ENCODE measurements at regions not wholly inside any gene's neighbourhood (a gene's known extent, or its start where the extent isn't known, plus 50 kb on each side); places are given as distances from the start of the nearest gene placed in this dataset.

DNA sequence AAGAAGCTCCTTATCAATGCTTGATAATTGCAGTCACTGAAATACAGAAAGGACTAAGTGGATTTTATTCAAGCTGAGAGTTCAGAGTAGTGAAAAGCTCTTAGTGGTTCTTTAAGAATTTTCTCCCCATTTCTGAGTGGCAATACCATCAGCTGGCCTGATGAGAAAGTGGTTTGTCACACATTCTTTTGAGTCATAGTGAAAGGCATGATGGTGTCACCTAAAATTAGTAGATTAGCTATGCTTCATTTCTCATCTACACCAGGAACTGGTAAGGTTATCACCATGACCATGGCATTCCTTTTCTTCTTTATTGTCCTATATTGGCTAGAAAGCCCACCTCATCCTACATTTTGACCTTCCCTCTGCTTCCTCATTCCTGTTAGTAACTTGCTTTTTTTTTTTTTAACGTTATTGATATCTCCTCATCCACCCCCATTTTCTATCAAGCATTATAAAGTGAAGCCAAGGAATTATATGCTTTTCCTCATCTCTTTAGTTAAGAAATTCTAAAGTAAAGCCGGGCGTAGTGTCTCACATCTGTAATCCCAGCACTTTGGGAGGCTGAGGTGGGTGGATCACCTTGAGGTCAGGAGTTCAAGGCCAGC lies 67.4 kb upstream of the LOC128125822 start:
- TF ChIP-seq, protein P1, sequence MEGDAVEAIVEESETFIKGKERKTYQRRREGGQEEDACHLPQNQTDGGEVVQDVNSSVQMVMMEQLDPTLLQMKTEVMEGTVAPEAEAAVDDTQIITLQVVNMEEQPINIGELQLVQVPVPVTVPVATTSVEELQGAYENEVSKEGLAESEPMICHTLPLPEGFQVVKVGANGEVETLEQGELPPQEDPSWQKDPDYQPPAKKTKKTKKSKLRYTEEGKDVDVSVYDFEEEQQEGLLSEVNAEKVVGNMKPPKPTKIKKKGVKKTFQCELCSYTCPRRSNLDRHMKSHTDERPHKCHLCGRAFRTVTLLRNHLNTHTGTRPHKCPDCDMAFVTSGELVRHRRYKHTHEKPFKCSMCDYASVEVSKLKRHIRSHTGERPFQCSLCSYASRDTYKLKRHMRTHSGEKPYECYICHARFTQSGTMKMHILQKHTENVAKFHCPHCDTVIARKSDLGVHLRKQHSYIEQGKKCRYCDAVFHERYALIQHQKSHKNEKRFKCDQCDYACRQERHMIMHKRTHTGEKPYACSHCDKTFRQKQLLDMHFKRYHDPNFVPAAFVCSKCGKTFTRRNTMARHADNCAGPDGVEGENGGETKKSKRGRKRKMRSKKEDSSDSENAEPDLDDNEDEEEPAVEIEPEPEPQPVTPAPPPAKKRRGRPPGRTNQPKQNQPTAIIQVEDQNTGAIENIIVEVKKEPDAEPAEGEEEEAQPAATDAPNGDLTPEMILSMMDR (IDR thresholded peaks at IDR 0.05), result no peak
- TF ChIP-seq EP300 (IDR thresholded peaks at IDR 0.05; ENCODE audit: low read depth), result no peak
- no peak for TF ChIP-seq POLR2A (IDR thresholded peaks at IDR 0.05)
